Astrocyte (in vitro differentiated cells and primary cell): ENCODE measurements at regions not wholly inside any gene's neighbourhood (a gene's known extent, or its start where the extent isn't known, plus 50 kb on each side); places are given as distances from the start of the nearest gene placed in this dataset.

Experiments used
- DNase-seq: peaks from one replicate; pipeline ENCODE4 v3.0.0-alpha.2; 2010; ENCODE audit warnings: low read depth
- FAIRE-seq: peaks from 2 replicates; lab custom pipeline; 2011; peaks lifted over from hg19 to GRCh38; lab: Jason Lieb, UNC
- H2AFZ ChIP-seq: 2 replicates; pipeline ENCODE4 v1.6.0; 2012; ENCODE audit warnings: low read depth, low read length, inconsistent platforms
- H3K27ac ChIP-seq: 2 replicates; pipeline ENCODE4 v1.5.1; 2011; ENCODE audit warnings: low read depth, low read length, inconsistent platforms
- H3K27me3 ChIP-seq: 2 replicates; pipeline ENCODE4 v1.6.0; 2011; ENCODE audit warnings: low read length, inconsistent platforms; ENCODE audit not compliant: insufficient read depth
- H3K36me3 ChIP-seq: 2 replicates; pipeline ENCODE4 v1.5.1; 2011; ENCODE audit warnings: low read length, inconsistent platforms; ENCODE audit not compliant: insufficient read depth
- H3K4me1 ChIP-seq: 2 replicates; pipeline ENCODE4 v1.5.1; 2011; ENCODE audit warnings: low read length, inconsistent platforms; ENCODE audit not compliant: insufficient read depth
- H3K4me2 ChIP-seq: 2 replicates; pipeline ENCODE4 v1.6.0; 2012; ENCODE audit warnings: low read length, inconsistent platforms
- H3K4me3 ChIP-seq: 2 replicates; pipeline ENCODE4 v1.5.1; 2011; ENCODE audit warnings: low read depth, mild to moderate bottlenecking, low read length, inconsistent platforms; ENCODE audit not compliant: insufficient read depth
- H3K79me2 ChIP-seq: 2 replicates; pipeline ENCODE4 v1.6.0; 2012; ENCODE audit warnings: mild to moderate bottlenecking, low read length, inconsistent platforms; ENCODE audit not compliant: insufficient read depth
- H3K9ac ChIP-seq: 2 replicates; pipeline ENCODE4 v1.6.0; 2012; ENCODE audit warnings: mild to moderate bottlenecking, low read length, inconsistent platforms
- H3K9me3 ChIP-seq: 2 replicates; pipeline ENCODE4 v1.5.1; 2012; ENCODE audit warnings: low read depth, mild to moderate bottlenecking, low read length, inconsistent platforms; ENCODE audit not compliant: insufficient read depth
- H4K20me1 ChIP-seq: 2 replicates; pipeline ENCODE4 v1.6.0; 2012; ENCODE audit warnings: low read length, inconsistent platforms; ENCODE audit not compliant: insufficient read depth
- H3K27ac Mint-ChIP-seq: one replicate; pipeline ENCODE4 v1.8.0; 2021; ENCODE audit warnings: mild to moderate bottlenecking, mixed read lengths; ENCODE audit not compliant: unreplicated experiment
- H3K27me3 Mint-ChIP-seq: one replicate; pipeline ENCODE4 v1.8.0; 2021; ENCODE audit warnings: low read depth, mixed read lengths; ENCODE audit not compliant: unreplicated experiment
- H3K36me3 Mint-ChIP-seq: one replicate; pipeline ENCODE4 v1.8.0; 2021; ENCODE audit warnings: low read depth, mixed read lengths; ENCODE audit not compliant: unreplicated experiment
- H3K4me1 Mint-ChIP-seq: one replicate; pipeline ENCODE4 v1.8.0; 2021; ENCODE audit warnings: low read depth, mixed read lengths; ENCODE audit not compliant: unreplicated experiment
- H3K4me3 Mint-ChIP-seq: one replicate; pipeline ENCODE4 v1.8.0; 2021; ENCODE audit warnings: mild to moderate bottlenecking, moderate library complexity, mixed read lengths; ENCODE audit not compliant: unreplicated experiment
- H3K9me3 Mint-ChIP-seq: one replicate; pipeline ENCODE4 v1.8.0; 2021; ENCODE audit warnings: mild to moderate bottlenecking, mixed read lengths; ENCODE audit not compliant: unreplicated experiment
- EZH2 ChIP-seq: IDR thresholded peaks from 2 replicates; pipeline ENCODE4 v1.6.1; 2012; ENCODE audit warnings: mild to moderate bottlenecking, low read length, inconsistent platforms; ENCODE audit not compliant: insufficient read depth
- TF ChIP-seq, protein P1 (sequence below): IDR thresholded peaks from 2 replicates; pipeline ENCODE4 v1.5.1; 2011; ENCODE audit warnings: low read depth, mild to moderate bottlenecking, inconsistent platforms, low read length, moderate library complexity; ENCODE audit not compliant: insufficient read depth

- H3K9me3 Mint-ChIP-seq: peaks cover 3% of the 10 kb centered on the region
- Histone ChIP-seq H3K79me2 (no peaks in the 10 kb centered on the region), H3K4me2 (no peak overlapping the region), H3K27ac (no peak overlapping the region), H3K36me3 (no peaks in the 10 kb centered on the region), H3K27me3 (no peaks in the 10 kb centered on the region), H2AFZ (peak overlapping the region; percentile 3), H3K4me3 (no peak overlapping the region), H3K4me1 (peaks cover 4% of the 10 kb centered on the region), H3K9ac (no peak overlapping the region), H3K9me3 (no peaks in the 10 kb centered on the region), H4K20me1 (no peaks in the 10 kb centered on the region)
- no peak for TF ChIP-seq EZH2
- TF ChIP-seq, protein P1, sequence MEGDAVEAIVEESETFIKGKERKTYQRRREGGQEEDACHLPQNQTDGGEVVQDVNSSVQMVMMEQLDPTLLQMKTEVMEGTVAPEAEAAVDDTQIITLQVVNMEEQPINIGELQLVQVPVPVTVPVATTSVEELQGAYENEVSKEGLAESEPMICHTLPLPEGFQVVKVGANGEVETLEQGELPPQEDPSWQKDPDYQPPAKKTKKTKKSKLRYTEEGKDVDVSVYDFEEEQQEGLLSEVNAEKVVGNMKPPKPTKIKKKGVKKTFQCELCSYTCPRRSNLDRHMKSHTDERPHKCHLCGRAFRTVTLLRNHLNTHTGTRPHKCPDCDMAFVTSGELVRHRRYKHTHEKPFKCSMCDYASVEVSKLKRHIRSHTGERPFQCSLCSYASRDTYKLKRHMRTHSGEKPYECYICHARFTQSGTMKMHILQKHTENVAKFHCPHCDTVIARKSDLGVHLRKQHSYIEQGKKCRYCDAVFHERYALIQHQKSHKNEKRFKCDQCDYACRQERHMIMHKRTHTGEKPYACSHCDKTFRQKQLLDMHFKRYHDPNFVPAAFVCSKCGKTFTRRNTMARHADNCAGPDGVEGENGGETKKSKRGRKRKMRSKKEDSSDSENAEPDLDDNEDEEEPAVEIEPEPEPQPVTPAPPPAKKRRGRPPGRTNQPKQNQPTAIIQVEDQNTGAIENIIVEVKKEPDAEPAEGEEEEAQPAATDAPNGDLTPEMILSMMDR: no peak
- no peak overlapping the region for H3K27ac Mint-ChIP-seq
- peaks cover 15% of the 10 kb centered on the region for H3K4me1 Mint-ChIP-seq
- no peaks in the 10 kb centered on the region for H3K27me3 Mint-ChIP-seq
- no peak for FAIRE-seq
- no peaks in the 10 kb centered on the region for H3K36me3 Mint-ChIP-seq
- no peak overlapping the region for H3K4me3 Mint-ChIP-seq
- peak; percentile 27 for DNase-seq
Observed at GRCh38 chr14:65277027-65277426, 135.5 kb upstream of the FUT8 start.

GRCh38 chr14:65277580-65278270, 134.8 kb upstream of the FUT8 start:
- no peaks in the 10 kb centered on the region for H3K36me3 Mint-ChIP-seq

GRCh38 chr14:65278589-65278988, 133.9 kb upstream of the FUT8 start:
- Mint-ChIP-seq H3K9me3 (peaks cover 3% of the 10 kb centered on the region), H3K27me3 (no peaks in the 10 kb centered on the region), H3K36me3 (no peaks in the 10 kb centered on the region), H3K4me3 (no peak overlapping the region), H3K27ac (no peak overlapping the region), H3K4me1 (peaks cover 31% of the 10 kb centered on the region)
- H3K4me2 ChIP-seq: no peak overlapping the region
- no peaks in the 10 kb centered on the region for H3K36me3 ChIP-seq
- no peak overlapping the region for H3K9ac ChIP-seq
- H3K4me1 ChIP-seq: peaks cover 20% of the 10 kb centered on the region
- H3K9me3 ChIP-seq: no peaks in the 10 kb centered on the region
- no peak overlapping the region for H3K27ac ChIP-seq
- no peaks in the 10 kb centered on the region for H3K79me2 ChIP-seq
- DNase-seq (no peak), FAIRE-seq (no peak)
- no peak for TF ChIP-seq EZH2
- TF ChIP-seq, protein P1: no peak
- H3K27me3 ChIP-seq: no peaks in the 10 kb centered on the region
- H3K4me3 ChIP-seq: no peak overlapping the region
- H2AFZ ChIP-seq: no peak overlapping the region
- H4K20me1 ChIP-seq: no peaks in the 10 kb centered on the region

More at GRCh38 chr14:65277580-65278270, 134.8 kb upstream of the FUT8 start:
- Mint-ChIP-seq H3K4me1 (peaks cover 22% of the 10 kb centered on the region), H3K9me3 (peaks cover 3% of the 10 kb centered on the region), H3K4me3 (no peak overlapping the region), H3K27me3 (no peaks in the 10 kb centered on the region), H3K27ac (no peak overlapping the region)
- Histone ChIP-seq H3K27me3 (no peaks in the 10 kb centered on the region), H4K20me1 (no peaks in the 10 kb centered on the region), H3K79me2 (no peaks in the 10 kb centered on the region), H3K9ac (no peak overlapping the region), H3K4me2 (no peak overlapping the region), H3K36me3 (no peaks in the 10 kb centered on the region), H3K27ac (no peak overlapping the region), H3K4me3 (no peak overlapping the region), H3K9me3 (no peaks in the 10 kb centered on the region), H3K4me1 (peaks cover 11% of the 10 kb centered on the region), H2AFZ (no peak overlapping the region)
- TF ChIP-seq, protein P1: no peak
- TF ChIP-seq EZH2: no peak
- DNase-seq (no peak), FAIRE-seq (no peak)
